ENCODE measurements at regions not wholly inside any gene's neighbourhood (a gene's known extent, or its start where the extent isn't known, plus 50 kb on each side); places are given as distances from the start of the nearest gene placed in this dataset.
"Not testable (repeated sequence)": the region's sequence is repeated elsewhere in the genome, so short reads cannot be mapped to it uniquely, and the experiment has no call there.

DNA sequence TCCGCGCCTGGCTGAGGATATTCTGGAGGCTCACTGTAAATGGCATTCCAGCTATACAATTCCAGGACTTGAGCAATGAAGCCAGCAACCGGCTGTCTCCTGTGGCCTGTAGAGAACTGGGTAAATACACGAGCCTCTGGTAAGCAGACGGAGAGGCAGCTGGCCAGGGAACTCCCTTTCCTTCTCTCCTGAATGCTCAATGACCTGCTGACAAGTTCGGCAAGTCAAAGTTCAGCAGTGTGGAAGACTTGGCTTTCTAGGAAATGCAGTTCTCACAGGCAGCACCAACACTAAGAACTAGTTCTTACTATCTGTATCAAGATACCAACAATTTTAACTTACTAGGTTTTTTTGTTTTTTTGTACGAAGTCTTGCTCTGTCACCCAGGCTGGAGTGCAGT is 232.1 kb upstream of the NUPR2 start:
- H3K9me3 Mint-ChIP-seq, result peaks cover 83 to 85% of the 10 kb centered on the region in 2 experiments
- not testable (repeated sequence) for H3K4ac ChIP-seq (ENCODE audit: low read depth, low read length); H3K23me2 ChIP-seq (ENCODE audit: insufficient read length, low read depth, low read length, poor library complexity, severe bottlenecking); H2AK5ac ChIP-seq (ENCODE audit: insufficient read length, low read length); H2AFZ ChIP-seq (ENCODE audit: low read length); H3K4me3 Mint-ChIP-seq; H2BK120ac ChIP-seq (ENCODE audit: low read depth, low read length, poor library complexity, severe bottlenecking); H3K27me3 Mint-ChIP-seq (ENCODE audit: low read depth); H3K14ac ChIP-seq (ENCODE audit: insufficient read depth, low read length); H2BK20ac ChIP-seq (ENCODE audit: low read depth, low read length, poor library complexity, severe bottlenecking); H4K5ac ChIP-seq (ENCODE audit: insufficient read length, low read depth, low read length); H3K23ac ChIP-seq (ENCODE audit: insufficient read length, low read depth, low read length); H3T11ph ChIP-seq (ENCODE audit: low read length); H3K79me2 ChIP-seq (ENCODE audit: insufficient read depth, low read length); H2BK15ac ChIP-seq (ENCODE audit: low read depth, low read length); H3K4me2 ChIP-seq (ENCODE audit: insufficient read depth, insufficient read length, low read length); H4K91ac ChIP-seq (ENCODE audit: insufficient read length, low read depth, low read length); H2BK5ac ChIP-seq (ENCODE audit: insufficient read length, low read length); H2BK12ac ChIP-seq (ENCODE audit: insufficient read length, low read depth, low read length); H3K27ac ChIP-seq (ENCODE audit: insufficient read length, low read depth, low read length); H3K56ac ChIP-seq (ENCODE audit: insufficient read length, low read depth, low read length); H4K20me1 ChIP-seq (ENCODE audit: control insufficient read depth, insufficient read depth, insufficient read length); H3K79me1 ChIP-seq (ENCODE audit: insufficient read depth, low read depth, low read length, poor library complexity, severe bottlenecking); H3K4me1 Mint-ChIP-seq; H3K4me1 ChIP-seq (ENCODE audit: insufficient read depth, low read length); H3K18ac ChIP-seq (ENCODE audit: insufficient read length, low read depth, low read length); H3K9ac ChIP-seq (ENCODE audit: extremely low read depth, insufficient read length, low read length); DNase-seq; H3K27ac Mint-ChIP-seq; H4K8ac ChIP-seq (replicated peaks; ENCODE audit: insufficient read length, low read depth, low read length); H3K27me3 ChIP-seq (ENCODE audit: insufficient read depth, low read length)
- peaks cover 10 to 19% (median 14%) of the 10 kb centered on the region in 3 experiments for H3K36me3 Mint-ChIP-seq (ENCODE audit: insufficient read depth in 1 of 3, low read depth in 3 of 3)
- peaks cover 21% of the 10 kb centered on the region for H3K9me3 ChIP-seq (ENCODE audit: control insufficient read depth, low read depth, low read length)
- no CpG with 5 or more reads among the region's 7 CpGs for WGBS (ENCODE audit: extremely low coverage, insufficient read length, low lambda C conversion rate)

DNA sequence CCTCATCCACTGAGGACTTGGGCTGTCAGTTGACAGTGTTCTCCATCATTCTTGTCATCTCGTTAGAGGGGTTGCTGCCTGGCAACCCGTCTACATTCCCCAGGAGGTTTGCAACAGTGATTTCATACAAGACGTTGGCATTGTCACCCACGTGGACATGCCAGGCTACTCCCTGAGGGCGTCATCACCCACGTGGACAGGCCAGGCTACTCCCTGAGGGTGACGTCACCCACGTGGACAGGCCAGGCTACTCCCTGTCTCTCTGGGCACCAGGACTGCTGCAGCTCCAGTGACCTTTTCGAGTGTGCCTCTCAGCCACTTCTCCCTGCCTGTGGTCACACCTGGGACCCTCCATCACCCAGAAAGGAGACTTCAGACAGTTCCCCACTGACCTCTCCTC is 212.1 kb upstream of the NUPR2 start:
- H3K9me3 Mint-ChIP-seq, result peaks cover 72 to 79% of the 10 kb centered on the region in 2 experiments

More for the DNA sequence above, 212.1 kb upstream of the NUPR2 start:
- not testable (repeated sequence) for H2BK20ac ChIP-seq (ENCODE audit: low read depth, low read length, poor library complexity, severe bottlenecking); H2AK5ac ChIP-seq (ENCODE audit: insufficient read length, low read length); DNase-seq; H3K4me1 Mint-ChIP-seq; H3K18ac ChIP-seq (ENCODE audit: insufficient read length, low read depth, low read length); H3K14ac ChIP-seq (ENCODE audit: insufficient read depth, low read length); H3K23me2 ChIP-seq (ENCODE audit: insufficient read length, low read depth, low read length, poor library complexity, severe bottlenecking); H3K27ac Mint-ChIP-seq; H3K4me2 ChIP-seq (ENCODE audit: insufficient read depth, insufficient read length, low read length); H2BK120ac ChIP-seq (ENCODE audit: low read depth, low read length, poor library complexity, severe bottlenecking); H3K56ac ChIP-seq (ENCODE audit: insufficient read length, low read depth, low read length); H3K79me2 ChIP-seq (ENCODE audit: insufficient read depth, low read length); H3K9ac ChIP-seq (ENCODE audit: extremely low read depth, insufficient read length, low read length); H2AFZ ChIP-seq (ENCODE audit: low read length); H4K91ac ChIP-seq (ENCODE audit: insufficient read length, low read depth, low read length); H2BK15ac ChIP-seq (ENCODE audit: low read depth, low read length); H2BK5ac ChIP-seq (ENCODE audit: insufficient read length, low read length); H3K79me1 ChIP-seq (ENCODE audit: insufficient read depth, low read depth, low read length, poor library complexity, severe bottlenecking); H2BK12ac ChIP-seq (ENCODE audit: insufficient read length, low read depth, low read length); H3K27ac ChIP-seq (ENCODE audit: insufficient read length, low read depth, low read length); H3K27me3 Mint-ChIP-seq (ENCODE audit: low read depth); H3K23ac ChIP-seq (ENCODE audit: insufficient read length, low read depth, low read length); H4K20me1 ChIP-seq (ENCODE audit: control insufficient read depth, insufficient read depth, insufficient read length); H4K5ac ChIP-seq (ENCODE audit: insufficient read length, low read depth, low read length); H3K27me3 ChIP-seq (ENCODE audit: insufficient read depth, low read length); H4K8ac ChIP-seq (replicated peaks; ENCODE audit: insufficient read length, low read depth, low read length); H3K4me1 ChIP-seq (ENCODE audit: insufficient read depth, low read length); H3K4me3 Mint-ChIP-seq; H3T11ph ChIP-seq (ENCODE audit: low read length); H3K4ac ChIP-seq (ENCODE audit: low read depth, low read length)
- WGBS (ENCODE audit: extremely low coverage, insufficient read length, low lambda C conversion rate), result no CpG with 5 or more reads among the region's 9 CpGs
- H3K9me3 ChIP-seq (ENCODE audit: control insufficient read depth, low read depth, low read length), result peaks cover 24% of the 10 kb centered on the region
- H3K36me3 Mint-ChIP-seq (ENCODE audit: insufficient read depth in 1 of 3, low read depth in 3 of 3), result peaks cover 10 to 19% (median 12%) of the 10 kb centered on the region in 3 experiments; a peak in 6 of 7 replicates

Measured in H9 (cell line).